ENCODE measurements at regions not wholly inside any gene's neighbourhood (a gene's known extent, or its start where the extent isn't known, plus 50 kb on each side); places are given as distances from the start of the nearest gene placed in this dataset.

- H2AFZ ChIP-seq (ENCODE audit: low read length) = no peak overlapping the region
- no peak overlapping the region for H3K4me3 ChIP-seq (ENCODE audit: low read depth, low read length, poor library complexity, severe bottlenecking)
- H3K4me1 ChIP-seq (ENCODE audit: insufficient read depth, low read length, poor library complexity, severe bottlenecking) = no peaks in the 10 kb centered on the region
- BruUV-seq (replicated peaks) = no TSS peak
- intact Hi-C loops (cut with micrococcal nuclease; ENCODE audit: unreplicated experiment) = loop anchor here (5.0 kb wide), 1 partner anchor 191 kb away; no protein-coding TSS in a partner anchor
- POLR2A ChIA-PET = no interaction called here
- CTCF ChIA-PET (ENCODE audit: unreplicated experiment) = no interaction called here
- H3K27ac ChIP-seq (ENCODE audit: low read depth, low read length, poor library complexity, severe bottlenecking) = no peak overlapping the region
- no peaks in the 10 kb centered on the region for H3K36me3 ChIP-seq (ENCODE audit: insufficient read depth, low read length)
- H3K9me2 ChIP-seq (ENCODE audit: insufficient read depth, low read length) = no peaks in the 10 kb centered on the region
- no peak for DNase-seq (ENCODE audit: low spot score)
- H3K9me3 ChIP-seq (ENCODE audit: low read length) = no peaks in the 10 kb centered on the region
- no peak overlapping the region for H3K4me2 ChIP-seq (ENCODE audit: low read length)
- TF ChIP-seq CTCF (conservative IDR thresholded peaks at IDR 0.05; ENCODE audit: low read length) (no peak), EZH2phosphoT487 (IDR thresholded peaks at IDR 0.05; ENCODE audit: borderline replicate concordance, low read depth, low read length) (no peak)
- no peaks in the 10 kb centered on the region for H3K79me2 ChIP-seq (ENCODE audit: insufficient read depth, low read depth, low read length)
- H4K20me1 ChIP-seq (ENCODE audit: insufficient read depth, low read length) = no peaks in the 10 kb centered on the region
These were observed 178.8 kb downstream of the IGLL1 start for GRCh38 chr22:23401111-23401909.

- ChIA-PET CTCF (ENCODE audit: unreplicated experiment) (no interaction called here), POLR2A (no interaction called here)
- BruUV-seq (replicated peaks) = no TSS peak
- TF ChIP-seq CTCF (conservative IDR thresholded peaks at IDR 0.05; ENCODE audit: low read length) = no peak
- no peak for TF ChIP-seq EZH2phosphoT487 (IDR thresholded peaks at IDR 0.05; ENCODE audit: borderline replicate concordance, low read depth, low read length)
- Histone ChIP-seq H2AFZ (ENCODE audit: low read length) (no peak overlapping the region), H4K20me1 (ENCODE audit: insufficient read depth, low read length) (no peaks in the 10 kb centered on the region), H3K79me2 (ENCODE audit: insufficient read depth, low read depth, low read length) (no peaks in the 10 kb centered on the region), H3K27ac (ENCODE audit: low read depth, low read length, poor library complexity, severe bottlenecking) (no peak overlapping the region), H3K36me3 (ENCODE audit: insufficient read depth, low read length) (no peaks in the 10 kb centered on the region), H3K9me3 (ENCODE audit: low read length) (no peaks in the 10 kb centered on the region), H3K4me2 (ENCODE audit: low read length) (no peak overlapping the region), H3K9me2 (ENCODE audit: insufficient read depth, low read length) (no peaks in the 10 kb centered on the region), H3K4me3 (ENCODE audit: low read depth, low read length, poor library complexity, severe bottlenecking) (no peak overlapping the region), H3K4me1 (ENCODE audit: insufficient read depth, low read length, poor library complexity, severe bottlenecking) (no peaks in the 10 kb centered on the region)
- intact Hi-C loops (cut with micrococcal nuclease; ENCODE audit: unreplicated experiment) = loop anchor here (5.0 kb wide), 1 partner anchor 192 kb away; no protein-coding TSS in a partner anchor
- no peak for DNase-seq (ENCODE audit: low spot score)
These were observed 179.7 kb downstream of the IGLL1 start for GRCh38 chr22:23400286-23400981.

Measured in OCI-LY7 (cell line).